HTR-8/SVneo (cell line): ENCODE measurements at regions not wholly inside any gene's neighbourhood (a gene's known extent, or its start where the extent isn't known, plus 50 kb on each side); places are given as distances from the start of the nearest gene placed in this dataset.

ENCODE experiments used
- DNase-seq: peaks from one replicate; pipeline ENCODE4 v3.0.0; 2011; ENCODE audit warnings: low spot score, mixed read lengths; ENCODE audit not compliant: insufficient read length
- FAIRE-seq: peaks from 2 replicates; lab custom pipeline; 2011; peaks lifted over from hg19 to GRCh38; lab: Jason Lieb, UNC

- DNase-seq (no peak), FAIRE-seq (no peak)
Observed at GRCh38 chr4:42327323-42327722, 70.0 kb upstream of the SHISA3 start.

DNA sequence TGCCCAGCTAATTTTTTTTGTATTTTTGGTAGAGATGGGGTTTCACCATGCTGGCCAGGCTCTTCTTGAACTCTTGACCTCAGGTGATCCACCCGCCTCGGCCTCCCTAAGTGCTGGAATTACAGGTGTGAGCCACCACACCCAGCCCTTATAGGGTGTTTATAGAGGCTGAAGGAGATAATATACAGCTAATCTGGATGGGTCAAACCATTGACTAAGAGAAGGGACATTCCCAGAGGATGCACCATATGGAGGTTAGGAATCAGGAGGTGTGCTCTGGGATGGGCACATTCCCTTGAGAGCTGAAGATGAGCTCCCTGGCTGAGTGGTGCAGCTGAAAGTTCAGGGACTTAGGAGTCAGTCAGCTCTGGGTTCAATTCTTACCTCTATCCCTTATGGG lies 68.3 kb upstream of the SHISA3 start:
- no peak for DNase-seq
- FAIRE-seq, result no peak

DNA sequence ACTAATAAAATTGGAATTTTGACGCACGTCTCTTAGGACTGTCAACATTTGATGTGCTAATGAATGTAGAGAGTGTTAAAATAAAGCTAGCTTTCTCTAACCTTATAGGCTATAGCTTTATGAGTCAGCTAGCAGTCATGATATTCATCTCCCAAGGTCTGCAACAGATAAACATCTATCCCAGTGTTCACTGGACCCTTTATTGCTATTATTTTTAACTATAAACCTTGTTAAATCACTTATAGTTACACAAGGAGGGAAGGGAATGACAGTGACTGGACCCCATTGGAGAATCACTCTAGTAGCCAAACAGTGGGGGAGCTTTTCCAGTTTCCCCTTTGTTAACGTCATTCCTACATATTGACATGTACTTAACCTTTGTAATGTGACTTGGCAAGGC lies 67.9 kb upstream of the SHISA3 start:
- DNase-seq (no peak), FAIRE-seq (no peak)

DNA sequence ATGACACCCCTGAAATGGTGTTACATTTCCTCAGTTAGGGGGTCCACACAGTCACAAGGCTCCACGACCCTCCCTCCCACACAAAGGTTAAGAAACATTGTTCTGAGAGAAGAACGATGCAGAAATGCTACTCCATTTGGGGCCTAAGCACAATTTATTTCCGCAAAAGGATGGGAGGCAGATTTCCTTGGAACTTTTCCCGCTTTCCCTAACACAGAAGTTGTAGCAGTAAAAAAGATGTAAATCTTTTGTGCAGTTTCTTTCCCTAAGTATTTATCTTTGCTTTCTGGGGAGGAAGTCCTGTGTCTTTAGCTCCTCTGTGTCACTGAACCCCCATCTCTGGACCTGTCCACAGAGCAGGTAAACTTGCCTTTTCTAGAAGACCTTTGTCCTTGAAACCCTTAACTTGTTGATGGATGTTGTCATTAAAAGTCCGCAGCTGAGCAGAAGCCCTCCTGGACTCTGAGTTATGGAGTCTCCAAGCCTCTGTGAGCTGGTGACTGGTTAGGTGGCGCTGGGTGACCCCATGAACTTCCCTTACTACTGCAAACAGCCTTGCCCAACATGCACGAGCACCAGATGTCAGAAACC lies 67.2 kb upstream of the SHISA3 start:
- DNase-seq (no peak), FAIRE-seq (no peak)

DNA sequence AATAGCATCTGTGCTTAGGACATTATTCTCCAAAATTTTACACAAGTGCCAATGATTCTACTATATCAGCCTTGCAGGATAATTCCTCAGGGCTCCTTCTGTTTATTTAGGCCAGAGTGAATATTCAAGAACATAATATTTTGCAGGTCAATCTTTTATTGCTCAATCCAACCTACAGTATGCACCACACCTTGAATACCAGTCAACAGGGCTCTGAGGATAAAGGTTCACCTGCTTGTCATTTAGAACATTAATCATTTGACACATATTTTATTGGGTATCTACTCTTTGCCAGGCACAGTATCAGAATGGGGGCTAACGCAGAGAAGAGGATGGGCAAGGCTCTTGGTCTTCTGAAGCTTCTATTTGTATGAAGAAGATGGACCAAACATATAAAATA lies 66.2 kb upstream of the SHISA3 start:
- FAIRE-seq (no peak), DNase-seq (no peak)

DNA sequence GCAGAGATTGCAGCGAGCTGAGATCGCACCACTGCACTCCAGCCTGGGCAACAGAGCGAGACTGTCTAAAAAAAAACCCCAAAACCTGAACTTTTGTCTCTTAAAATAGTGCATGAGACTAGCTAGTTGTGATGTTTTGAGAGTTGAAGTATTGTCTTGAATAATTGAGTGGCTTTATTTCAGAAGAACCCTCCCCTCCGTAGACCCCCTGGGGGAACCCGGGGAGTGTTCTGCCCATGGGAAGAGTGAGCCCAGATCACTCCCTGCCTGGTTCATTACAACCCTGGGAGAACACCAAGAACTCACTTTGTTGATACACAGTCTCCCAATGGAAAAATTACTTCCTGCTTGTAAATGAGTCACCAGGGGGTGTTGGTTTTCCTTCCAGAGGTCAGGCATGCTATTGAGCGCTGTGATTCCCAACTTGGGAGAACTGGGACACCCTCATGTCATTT lies 65.3 kb upstream of the SHISA3 start:
- FAIRE-seq, result no peak

GRCh38 chr4:42339935-42340406 lies 57.3 kb upstream of the SHISA3 start:
- DNase-seq (peak; percentile 10), FAIRE-seq (no peak)

More for the DNA sequence above, 65.3 kb upstream of the SHISA3 start:
- DNase-seq, result peak; percentile 32

DNA sequence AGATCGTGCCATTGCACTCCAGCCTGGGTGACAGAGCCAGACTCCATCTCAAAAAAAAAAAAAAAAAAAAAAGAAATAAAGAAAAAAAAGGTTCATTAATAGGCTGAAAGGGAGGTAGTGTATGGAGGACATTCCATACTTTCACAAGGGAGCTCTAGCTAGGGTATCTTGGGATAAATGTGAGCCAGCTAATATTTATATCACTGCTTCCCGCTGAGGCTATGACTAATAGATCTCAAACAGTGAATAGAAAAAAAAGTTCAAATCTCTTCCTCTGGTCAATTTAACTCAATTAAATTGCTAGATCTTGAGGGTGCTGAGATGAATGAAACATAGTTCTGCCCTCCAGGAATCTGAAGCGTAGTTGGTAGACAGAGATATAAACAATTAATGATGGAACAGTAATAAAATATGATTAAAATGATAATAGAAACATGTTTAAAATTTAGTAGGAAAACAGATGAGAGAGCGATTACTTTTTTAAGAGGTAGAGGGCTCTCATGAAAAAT lies 55.7 kb upstream of the SHISA3 start:
- DNase-seq (no peak), FAIRE-seq (no peak)

GRCh38 chr4:42342459-42342858 lies 54.8 kb upstream of the SHISA3 start:
- DNase-seq (no peak), FAIRE-seq (no peak)

- FAIRE-seq (no peak), DNase-seq (no peak)
Observed at GRCh38 chr4:42344309-42344708, 53.0 kb upstream of the SHISA3 start.

DNA sequence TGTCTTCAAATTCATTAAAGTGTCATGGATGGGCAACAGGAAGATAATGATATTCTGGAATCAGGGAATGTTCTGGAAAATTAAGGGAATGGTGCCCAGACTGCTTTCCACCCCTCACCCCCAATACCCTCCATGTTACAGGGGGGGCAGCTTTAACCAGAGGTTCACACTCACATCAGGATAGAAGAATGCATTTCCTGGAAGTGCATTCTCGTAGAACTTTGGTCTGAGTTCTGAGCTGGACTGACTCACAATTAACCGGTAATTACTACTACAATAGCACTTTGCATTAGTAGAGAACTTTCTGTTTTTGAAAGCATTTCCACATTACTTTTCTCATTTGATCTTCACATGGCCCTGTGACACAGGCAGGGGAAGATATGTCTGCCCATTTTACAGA lies 52.5 kb upstream of the SHISA3 start:
- DNase-seq, result no peak
- FAIRE-seq, result no peak

- no peak for FAIRE-seq
- DNase-seq, result no peak
Observed at GRCh38 chr4:42345962-42346544, 51.2 kb upstream of the SHISA3 start.

DNA sequence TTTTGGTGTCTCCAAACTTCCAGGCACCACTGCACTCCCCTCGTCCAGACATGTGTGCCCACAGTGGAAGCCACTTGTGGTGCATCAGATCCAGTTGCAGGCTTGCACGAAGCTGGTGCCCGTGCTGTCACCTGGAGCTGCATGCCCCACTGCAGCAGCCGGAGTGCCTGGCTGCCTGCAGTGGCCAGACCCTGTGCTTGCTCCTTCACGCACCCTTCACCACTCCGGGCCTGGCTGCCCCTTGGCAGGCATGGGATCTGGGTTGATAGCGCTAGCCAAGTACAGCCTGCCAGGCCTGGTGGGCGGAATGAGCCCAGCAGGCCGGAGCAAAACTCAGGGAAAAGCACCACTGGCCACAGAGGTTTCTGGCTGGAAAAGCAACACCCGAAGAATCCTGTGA lies 50.2 kb upstream of the SHISA3 start:
- DNase-seq, result no peak
- FAIRE-seq, result no peak
